ELF-1 (cell line): ENCODE measurements at regions not wholly inside any gene's neighbourhood (a gene's known extent, or its start where the extent isn't known, plus 50 kb on each side); places are given as distances from the start of the nearest gene placed in this dataset.

Source experiments
- DNase-seq: peaks from one replicate; pipeline ENCODE4 v3.0.0-alpha.2; 2016; ENCODE audit warnings: low read depth, low spot score

- DNase-seq: no peak
Observed at GRCh38 chr2:118292991-118293390, 204.7 kb downstream of the INSIG2 start.

GRCh38 chr2:118291251-118291880 lies 203.1 kb downstream of the INSIG2 start:
- no peak for DNase-seq

GRCh38 chr2:118290411-118291250 lies 202.4 kb downstream of the INSIG2 start:
- no peak for DNase-seq

- DNase-seq: no peak
Observed at GRCh38 chr2:118279005-118279404, 190.7 kb downstream of the INSIG2 start.

- no peak for DNase-seq
Observed at GRCh38 chr2:118278046-118278445, 189.8 kb downstream of the INSIG2 start.

GRCh38 chr2:118274841-118275510 lies 186.7 kb downstream of the INSIG2 start:
- no peak for DNase-seq

- DNase-seq: no peak
Observed at GRCh38 chr2:118272391-118272790, 184.1 kb downstream of the INSIG2 start.

- DNase-seq: no peak
Observed at GRCh38 chr2:118269408-118270051, 181.3 kb downstream of the INSIG2 start.

GRCh38 chr2:118268268-118268667 lies 180.0 kb downstream of the INSIG2 start:
- no peak for DNase-seq

- no peak for DNase-seq
Observed at GRCh38 chr2:118265873-118266455, 177.7 kb downstream of the INSIG2 start.

- DNase-seq: no peak
Observed at GRCh38 chr2:118264232-118264990, 176.1 kb downstream of the INSIG2 start.

GRCh38 chr2:118257696-118258095 lies 169.4 kb downstream of the INSIG2 start:
- DNase-seq: no peak

GRCh38 chr2:118255771-118256372 lies 167.6 kb downstream of the INSIG2 start:
- DNase-seq: peak; percentile 53

GRCh38 chr2:118255301-118255700 lies 167.0 kb downstream of the INSIG2 start:
- peak; percentile 29 for DNase-seq

GRCh38 chr2:118254116-118254515 lies 165.8 kb downstream of the INSIG2 start:
- no peak for DNase-seq

GRCh38 chr2:118251427-118251826 lies 163.2 kb downstream of the INSIG2 start:
- DNase-seq: peak; percentile 50

- no peak for DNase-seq
Observed at GRCh38 chr2:118250463-118250862, 162.2 kb downstream of the INSIG2 start.

GRCh38 chr2:118250001-118250400 lies 161.7 kb downstream of the INSIG2 start:
- no peak for DNase-seq

GRCh38 chr2:118249531-118249930 lies 161.3 kb downstream of the INSIG2 start:
- no peak for DNase-seq

GRCh38 chr2:118246726-118247125 lies 158.5 kb downstream of the INSIG2 start:
- DNase-seq: no peak

GRCh38 chr2:118246079-118246478 lies 157.8 kb downstream of the INSIG2 start:
- no peak for DNase-seq
